Endothelial cell (in vitro differentiated cells): ENCODE measurements at regions not wholly inside any gene's neighbourhood (a gene's known extent, or its start where the extent isn't known, plus 50 kb on each side); places are given as distances from the start of the nearest gene placed in this dataset.

Experiments used
- DNase-seq: peaks from one replicate; pipeline ENCODE4 v3.0.0; 2021; ENCODE audit warnings: low spot score
- H3K27ac Mint-ChIP-seq: one replicate; pipeline ENCODE4 v1.8.0; 2021; ENCODE audit warnings: mixed read lengths, inconsistent platforms; ENCODE audit not compliant: unreplicated experiment
- H3K27me3 Mint-ChIP-seq: one replicate; pipeline ENCODE4 v1.8.0; 2021; ENCODE audit warnings: mild to moderate bottlenecking, moderate library complexity, mixed read lengths, inconsistent platforms; ENCODE audit not compliant: unreplicated experiment
- H3K36me3 Mint-ChIP-seq: one replicate; pipeline ENCODE4 v1.8.0; 2021; ENCODE audit warnings: mild to moderate bottlenecking, low read depth, mixed read lengths, inconsistent platforms; ENCODE audit not compliant: unreplicated experiment
- H3K4me1 Mint-ChIP-seq: one replicate; pipeline ENCODE4 v1.8.0; 2021; ENCODE audit warnings: mild to moderate bottlenecking, mixed read lengths, inconsistent platforms; ENCODE audit not compliant: unreplicated experiment
- H3K4me3 Mint-ChIP-seq: one replicate; pipeline ENCODE4 v1.8.0; 2021; ENCODE audit warnings: mild to moderate bottlenecking, mixed read lengths, inconsistent platforms; ENCODE audit not compliant: unreplicated experiment
- H3K9me3 Mint-ChIP-seq: one replicate; pipeline ENCODE4 v1.8.0; 2021; ENCODE audit warnings: mixed read lengths, inconsistent platforms; ENCODE audit not compliant: unreplicated experiment
- CTCF ChIP-seq: fragments of 200-600 bp; sonication (generic); IDR thresholded peaks from one replicate; pipeline ENCODE4 v1.5.0; 2021; ENCODE audit warnings: antibody characterized with exemption; ENCODE audit not compliant: unreplicated experiment

- no peak overlapping the region for H3K27ac Mint-ChIP-seq
- H3K4me3 Mint-ChIP-seq = no peak overlapping the region
- peaks cover 7% of the 10 kb centered on the region for H3K36me3 Mint-ChIP-seq
- no peaks in the 10 kb centered on the region for H3K4me1 Mint-ChIP-seq
- H3K9me3 Mint-ChIP-seq = peaks cover 36% of the 10 kb centered on the region
- peaks cover 2% of the 10 kb centered on the region for H3K27me3 Mint-ChIP-seq
- DNase-seq = no peak
- TF ChIP-seq CTCF = no peak
Measured at GRCh38 chr10:130687566-130687965, 551.4 kb downstream of the GLRX3 start.

GRCh38 chr10:130689743-130690626, 553.8 kb downstream of the GLRX3 start:
- no peak for DNase-seq
- Mint-ChIP-seq H3K27ac (no peak overlapping the region), H3K4me3 (no peak overlapping the region), H3K27me3 (peaks cover 4% of the 10 kb centered on the region), H3K9me3 (peaks cover 41% of the 10 kb centered on the region), H3K36me3 (peaks cover 11% of the 10 kb centered on the region), H3K4me1 (no peaks in the 10 kb centered on the region)
- TF ChIP-seq CTCF = no peak

DNA sequence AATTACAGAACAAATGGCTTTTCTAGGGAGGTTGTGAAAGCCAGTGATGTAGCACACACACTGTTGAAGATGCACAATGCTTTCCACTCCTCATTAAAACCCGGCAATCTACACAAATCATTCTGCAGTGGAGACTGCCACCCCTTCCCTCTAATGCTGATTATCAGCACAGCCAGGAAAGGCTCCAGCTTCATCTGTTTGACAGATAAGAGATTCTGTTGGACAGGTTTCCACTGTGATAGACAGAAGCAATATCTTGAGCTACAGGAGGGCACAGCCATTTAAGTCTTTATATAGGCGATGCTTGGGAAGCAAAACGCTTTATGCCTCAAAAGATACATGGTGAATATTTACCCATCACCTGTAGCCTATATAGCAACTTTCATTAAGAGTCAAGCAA, 555.6 kb downstream of the GLRX3 start:
- peaks cover 13% of the 10 kb centered on the region for H3K36me3 Mint-ChIP-seq
- H3K4me1 Mint-ChIP-seq = no peaks in the 10 kb centered on the region
- H3K4me3 Mint-ChIP-seq = no peak overlapping the region
- H3K27ac Mint-ChIP-seq = no peak overlapping the region
- TF ChIP-seq CTCF = no peak
- H3K27me3 Mint-ChIP-seq = peaks cover 7% of the 10 kb centered on the region
- DNase-seq = no peak
- H3K9me3 Mint-ChIP-seq = peaks cover 49% of the 10 kb centered on the region

DNA sequence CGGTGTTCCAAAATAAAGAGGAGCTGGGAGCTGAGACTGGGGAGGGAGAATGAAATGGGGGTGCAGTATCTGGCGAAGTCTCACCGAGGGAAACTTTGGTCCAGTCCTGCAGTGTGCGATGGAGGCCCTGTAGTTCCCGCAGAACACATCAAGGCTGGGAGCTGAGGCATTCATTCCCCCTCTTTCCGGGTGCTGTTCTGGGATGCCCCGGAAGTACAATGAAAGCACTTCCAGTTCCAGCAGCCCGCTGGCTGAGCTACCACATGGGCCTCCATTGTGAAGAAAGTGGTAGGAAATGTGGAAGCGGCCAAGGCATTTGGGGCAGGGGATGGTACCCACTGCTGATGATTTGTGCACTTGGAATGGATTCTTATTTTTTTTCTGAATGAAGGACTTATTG, 560.7 kb downstream of the GLRX3 start:
- Mint-ChIP-seq H3K27ac (no peak overlapping the region), H3K27me3 (peaks cover 9% of the 10 kb centered on the region), H3K4me1 (no peaks in the 10 kb centered on the region), H3K9me3 (peaks cover 54% of the 10 kb centered on the region), H3K36me3 (peaks cover 20% of the 10 kb centered on the region), H3K4me3 (peak overlapping the region; percentile 56)
- DNase-seq = no peak
- TF ChIP-seq CTCF = no peak

GRCh38 chr10:130707389-130707979, 571.3 kb downstream of the GLRX3 start:
- no peak for DNase-seq
- H3K27ac Mint-ChIP-seq = no peak overlapping the region
- H3K36me3 Mint-ChIP-seq = peaks cover 23% of the 10 kb centered on the region
- H3K9me3 Mint-ChIP-seq = peaks cover 54% of the 10 kb centered on the region
- no peaks in the 10 kb centered on the region for H3K4me1 Mint-ChIP-seq
- H3K27me3 Mint-ChIP-seq = peaks cover 20% of the 10 kb centered on the region
- no peak for TF ChIP-seq CTCF
- H3K4me3 Mint-ChIP-seq = no peak overlapping the region
